ENCODE measurements at regions not wholly inside any gene's neighbourhood (a gene's known extent, or its start where the extent isn't known, plus 50 kb on each side); places are given as distances from the start of the nearest gene placed in this dataset.

DNA sequence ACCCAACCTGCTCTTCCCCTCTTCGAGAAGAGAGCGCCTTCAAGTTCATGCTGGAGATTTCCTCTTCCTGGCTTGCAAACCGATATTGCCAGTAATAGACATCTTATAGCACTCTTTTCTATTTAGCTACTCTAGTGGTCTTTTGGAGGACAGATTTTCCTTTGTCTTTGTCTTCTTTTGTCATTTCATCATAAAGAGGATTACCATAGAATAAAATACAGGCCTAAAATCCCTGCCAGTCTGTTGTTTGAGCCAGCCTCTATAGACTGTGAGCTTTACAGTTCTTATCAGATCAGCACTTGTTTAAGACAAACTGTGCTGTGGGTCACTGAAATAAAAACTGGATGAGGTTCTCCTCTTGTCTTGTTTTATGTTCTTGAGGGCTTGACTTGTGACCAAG lies 802.8 kb downstream of the NR2F1-AS1 start:
- Histone ChIP-seq H3K4me2 (replicated peaks; ENCODE audit: low read depth, low read length, poor library complexity, severe bottlenecking) (no peak overlapping the region), H3K4me3 (ENCODE audit: control extremely low read depth in 1 of 5, extremely low read depth in 1 of 5, insufficient read depth in 1 of 5, low read depth in 2 of 5, low read length in 4 of 5) (no peak overlapping the region), H3K9ac (ENCODE audit: low read length) (no peak overlapping the region), H3K79me2 (ENCODE audit: control insufficient read depth, insufficient read depth, low read length) (no peaks in the 10 kb centered on the region), H2AFZ (ENCODE audit: insufficient read depth, low read depth, low read length, poor library complexity, severe bottlenecking) (no peak overlapping the region), H3K4me1 (ENCODE audit: control insufficient read depth in 2 of 2, insufficient read depth in 2 of 2, low read length in 2 of 2) (no peaks in the 10 kb centered on the region), H3K9me3 (ENCODE audit: control extremely low read depth in 1 of 3, control insufficient read depth in 2 of 3, insufficient read depth in 1 of 3, low read length in 2 of 3) (no peaks in the 10 kb centered on the region), H3K27me3 (replicated peaks in 1 of 4; ENCODE audit: control extremely low read depth in 1 of 4, control insufficient read depth in 3 of 4, insufficient read depth in 4 of 4, low read length in 3 of 4) (no peaks in the 10 kb centered on the region), H3K36me3 (replicated peaks in 1 of 2; ENCODE audit: control extremely low read depth in 1 of 2, control insufficient read depth in 1 of 2, extremely low read depth in 1 of 2, insufficient read depth in 2 of 2, low read length in 1 of 2) (no peaks in the 10 kb centered on the region), H3K27ac (ENCODE audit: low read length in 2 of 2) (no peak overlapping the region), H4K20me1 (ENCODE audit: control insufficient read depth, insufficient read depth, low read length, poor library complexity, severe bottlenecking) (no peaks in the 10 kb centered on the region)
- H3K4me1 Mint-ChIP-seq = no peaks in the 10 kb centered on the region
- 100% methylated on average over 1 of the region's 3 CpGs for WGBS (ENCODE audit: insufficient coverage)
- no peaks in the 10 kb centered on the region for H3K27me3 Mint-ChIP-seq
- DNase-seq (no peak), ATAC-seq (ENCODE audit: low read depth) (no peak)
- H3K9me3 Mint-ChIP-seq (ENCODE audit: insufficient read depth) = no peaks in the 10 kb centered on the region
- no peak overlapping the region for H3K27ac Mint-ChIP-seq
- no peak overlapping the region for H3K4me3 Mint-ChIP-seq
- intact Hi-C loops (cut with micrococcal nuclease) = no loop called here
- TF ChIP-seq EZH2 (IDR thresholded peaks at IDR 0.05; ENCODE audit: borderline replicate concordance, insufficient read depth, low read depth, low read length, poor library complexity, severe bottlenecking) = no peak
- TF ChIP-seq, protein P1, sequence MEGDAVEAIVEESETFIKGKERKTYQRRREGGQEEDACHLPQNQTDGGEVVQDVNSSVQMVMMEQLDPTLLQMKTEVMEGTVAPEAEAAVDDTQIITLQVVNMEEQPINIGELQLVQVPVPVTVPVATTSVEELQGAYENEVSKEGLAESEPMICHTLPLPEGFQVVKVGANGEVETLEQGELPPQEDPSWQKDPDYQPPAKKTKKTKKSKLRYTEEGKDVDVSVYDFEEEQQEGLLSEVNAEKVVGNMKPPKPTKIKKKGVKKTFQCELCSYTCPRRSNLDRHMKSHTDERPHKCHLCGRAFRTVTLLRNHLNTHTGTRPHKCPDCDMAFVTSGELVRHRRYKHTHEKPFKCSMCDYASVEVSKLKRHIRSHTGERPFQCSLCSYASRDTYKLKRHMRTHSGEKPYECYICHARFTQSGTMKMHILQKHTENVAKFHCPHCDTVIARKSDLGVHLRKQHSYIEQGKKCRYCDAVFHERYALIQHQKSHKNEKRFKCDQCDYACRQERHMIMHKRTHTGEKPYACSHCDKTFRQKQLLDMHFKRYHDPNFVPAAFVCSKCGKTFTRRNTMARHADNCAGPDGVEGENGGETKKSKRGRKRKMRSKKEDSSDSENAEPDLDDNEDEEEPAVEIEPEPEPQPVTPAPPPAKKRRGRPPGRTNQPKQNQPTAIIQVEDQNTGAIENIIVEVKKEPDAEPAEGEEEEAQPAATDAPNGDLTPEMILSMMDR (IDR thresholded peaks at IDR 0.05) = no peak
- POLR2A ChIA-PET = no interaction called here
- CTCF ChIA-PET = no interaction called here

DNA sequence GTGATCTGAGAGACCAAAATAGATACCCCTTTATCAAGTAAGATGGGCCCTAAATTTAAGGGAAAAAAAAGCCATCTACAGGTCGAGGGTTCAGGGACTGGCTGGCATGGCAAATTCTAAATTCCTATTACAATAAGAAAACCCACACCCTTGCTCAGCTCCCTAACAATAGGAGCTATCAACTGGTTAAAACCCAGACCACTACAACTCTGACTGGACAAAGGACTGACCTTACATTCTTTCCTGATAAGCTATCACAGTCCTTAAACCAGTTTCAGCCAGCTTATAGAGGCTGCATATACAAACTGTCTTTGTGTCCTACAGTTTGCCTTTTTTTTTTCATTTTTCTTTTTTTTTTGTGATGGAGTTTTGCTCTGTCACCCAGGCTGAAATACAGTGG lies 803.6 kb downstream of the NR2F1-AS1 start:
- Histone ChIP-seq H3K4me1 (ENCODE audit: control insufficient read depth in 2 of 2, insufficient read depth in 2 of 2, low read length in 2 of 2) (no peaks in the 10 kb centered on the region), H3K9me3 (ENCODE audit: control extremely low read depth in 1 of 3, control insufficient read depth in 2 of 3, insufficient read depth in 1 of 3, low read length in 2 of 3) (no peaks in the 10 kb centered on the region), H3K27me3 (replicated peaks in 1 of 4; ENCODE audit: control extremely low read depth in 1 of 4, control insufficient read depth in 3 of 4, insufficient read depth in 4 of 4, low read length in 3 of 4) (no peaks in the 10 kb centered on the region), H2AFZ (ENCODE audit: insufficient read depth, low read depth, low read length, poor library complexity, severe bottlenecking) (no peak overlapping the region), H3K4me3 (ENCODE audit: control extremely low read depth in 1 of 5, extremely low read depth in 1 of 5, insufficient read depth in 1 of 5, low read depth in 2 of 5, low read length in 4 of 5) (no peak overlapping the region), H3K79me2 (ENCODE audit: control insufficient read depth, insufficient read depth, low read length) (no peaks in the 10 kb centered on the region), H3K4me2 (replicated peaks; ENCODE audit: low read depth, low read length, poor library complexity, severe bottlenecking) (no peak overlapping the region), H4K20me1 (ENCODE audit: control insufficient read depth, insufficient read depth, low read length, poor library complexity, severe bottlenecking) (no peaks in the 10 kb centered on the region), H3K27ac (ENCODE audit: low read length in 2 of 2) (no peak overlapping the region), H3K9ac (ENCODE audit: low read length) (no peak overlapping the region), H3K36me3 (replicated peaks in 1 of 2; ENCODE audit: control extremely low read depth in 1 of 2, control insufficient read depth in 1 of 2, extremely low read depth in 1 of 2, insufficient read depth in 2 of 2, low read length in 1 of 2) (no peaks in the 10 kb centered on the region)
- ATAC-seq (ENCODE audit: low read depth) = no peak
- 30% methylated on average over 1 of the region's 1 CpG for WGBS (ENCODE audit: insufficient coverage)
- H3K4me3 Mint-ChIP-seq = no peak overlapping the region
- POLR2A ChIA-PET = no interaction called here
- H3K27me3 Mint-ChIP-seq = no peaks in the 10 kb centered on the region
- DNase-seq = no peak
- CTCF ChIA-PET = no interaction called here
- intact Hi-C loops (cut with micrococcal nuclease) = no loop called here
- TF ChIP-seq, protein P1 (IDR thresholded peaks at IDR 0.05) = no peak
- no peak for TF ChIP-seq EZH2 (IDR thresholded peaks at IDR 0.05; ENCODE audit: borderline replicate concordance, insufficient read depth, low read depth, low read length, poor library complexity, severe bottlenecking)
- H3K4me1 Mint-ChIP-seq = no peaks in the 10 kb centered on the region
- H3K27ac Mint-ChIP-seq = no peak overlapping the region
- no peaks in the 10 kb centered on the region for H3K9me3 Mint-ChIP-seq (ENCODE audit: insufficient read depth)

Measured in B cell (primary cell).